Epithelial cell of proximal tubule (primary cell): ENCODE measurements at regions not wholly inside any gene's neighbourhood (a gene's known extent, or its start where the extent isn't known, plus 50 kb on each side); places are given as distances from the start of the nearest gene placed in this dataset.

Experiments used
- DNase-seq: peaks from one replicate; pipeline ENCODE4 v3.0.0-alpha.2; 2011; ENCODE audit warnings: low read depth
- H3K4me3 ChIP-seq: 2 replicates; pipeline ENCODE4 v1.5.1; 2011; ENCODE audit warnings: low read depth, mild to moderate bottlenecking, low read length
- CTCF ChIP-seq: conservative IDR thresholded peaks from 2 replicates; pipeline ENCODE4 v1.5.1; 2012; ENCODE audit warnings: low read depth, mild to moderate bottlenecking, low read length

- TF ChIP-seq CTCF, result no peak
- no peak for DNase-seq
- no peak overlapping the region for H3K4me3 ChIP-seq
Observed at GRCh38 chr13:70694996-70695715, 586.9 kb upstream of the KLHL1 start.

DNA sequence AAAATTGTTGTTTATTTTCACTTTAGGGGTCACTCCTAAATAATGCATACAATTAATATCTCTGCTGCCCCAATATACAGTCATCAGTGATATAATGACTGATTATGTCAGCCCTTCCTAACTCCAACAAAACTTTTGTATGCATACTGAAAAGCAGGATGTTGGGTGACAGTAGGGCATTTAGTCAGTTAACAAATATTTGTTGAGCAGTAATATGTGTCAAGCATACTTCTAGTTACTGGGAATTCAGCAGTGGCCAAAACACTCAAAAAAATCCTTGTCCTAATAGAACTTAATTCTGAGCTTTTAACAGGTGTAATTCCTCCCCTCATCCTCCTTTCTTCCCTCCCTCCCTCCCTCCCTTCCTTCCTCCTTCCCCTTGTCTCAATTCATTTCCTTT is 560.7 kb upstream of the KLHL1 start:
- no peak for TF ChIP-seq CTCF
- no peak for DNase-seq
- no peak overlapping the region for H3K4me3 ChIP-seq

- TF ChIP-seq CTCF, result no peak
- DNase-seq, result peak; percentile 6
- no peak overlapping the region for H3K4me3 ChIP-seq
Observed at GRCh38 chr13:70668293-70668692, 560.0 kb upstream of the KLHL1 start.

GRCh38 chr13:70666883-70667556 is 558.8 kb upstream of the KLHL1 start:
- DNase-seq, result no peak

GRCh38 chr13:70662231-70662940 is 554.1 kb upstream of the KLHL1 start:
- no peak for TF ChIP-seq CTCF
- no peak overlapping the region for H3K4me3 ChIP-seq
- no peak for DNase-seq

More at GRCh38 chr13:70666883-70667556, 558.8 kb upstream of the KLHL1 start:
- no peak overlapping the region for H3K4me3 ChIP-seq
- no peak for TF ChIP-seq CTCF

- no peak for TF ChIP-seq CTCF
- H3K4me3 ChIP-seq, result no peak overlapping the region
- DNase-seq, result no peak
Observed at GRCh38 chr13:70644052-70644451, 535.8 kb upstream of the KLHL1 start.
